ENCODE measurements at regions not wholly inside any gene's neighbourhood (a gene's known extent, or its start where the extent isn't known, plus 50 kb on each side); places are given as distances from the start of the nearest gene placed in this dataset.

DNA sequence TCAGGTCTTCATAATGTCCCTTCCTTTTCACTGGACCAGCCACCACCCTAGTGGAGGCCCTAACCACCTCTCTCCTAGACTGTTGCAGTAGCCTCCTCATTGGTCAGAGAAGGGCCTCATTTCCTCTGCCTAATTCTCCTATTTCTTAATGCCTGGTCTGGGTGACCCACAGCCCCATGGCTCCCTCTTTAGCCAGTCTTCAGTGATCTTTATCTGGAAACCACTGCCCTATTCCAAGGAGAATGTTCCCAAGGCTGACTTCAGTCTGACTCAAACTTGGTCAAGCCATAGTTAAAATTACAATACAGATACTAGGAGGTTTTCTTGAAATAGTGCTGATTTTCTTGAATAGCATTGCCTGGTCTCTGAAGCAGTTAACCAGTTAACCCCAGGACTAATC lies 53.6 kb upstream of the PRPS1 start:
- H2AFZ ChIP-seq = no peak overlapping the region
- no peaks in the 10 kb centered on the region for H3K36me3 Mint-ChIP-seq (ENCODE audit: low read depth)
- H3K27me3 ChIP-seq (ENCODE audit: insufficient read depth) = no peaks in the 10 kb centered on the region
- no peaks in the 10 kb centered on the region for H3K79me2 ChIP-seq (replicated peaks; ENCODE audit: insufficient read depth)
- ATAC-seq (no peak), DNase-seq (ENCODE audit: low spot score) (no peak)
- TF ChIP-seq ZNF114 (CRISPR knock-in tag; IDR thresholded peaks at IDR 0.05) (no peak), JUNB (IDR thresholded peaks at IDR 0.05; ENCODE audit: unreplicated experiment) (no peak), STAT1 (IDR thresholded peaks at IDR 0.05; ENCODE audit: unreplicated experiment) (no peak)
- H3F3A ChIP-seq (replicated peaks; ENCODE audit: low read depth) = no peaks in the 10 kb centered on the region
- H3K4me3 Mint-ChIP-seq = no peak overlapping the region
- H3K4me2 ChIP-seq = no peak overlapping the region
- no peaks in the 10 kb centered on the region for H4K20me1 ChIP-seq (replicated peaks; ENCODE audit: insufficient read depth)
- no peaks in the 10 kb centered on the region for H3K36me3 ChIP-seq (ENCODE audit: insufficient read depth)
- H3K27ac ChIP-seq (ENCODE audit: low read depth) = no peak overlapping the region
- H3K4me1 Mint-ChIP-seq = peaks cover 4% of the 10 kb centered on the region; the same call in 2 of the 3 replicates
- H3K27ac Mint-ChIP-seq = no peak overlapping the region
- no peaks in the 10 kb centered on the region; the same call in 1 of the 2 replicates for H3K4me1 ChIP-seq (ENCODE audit: insufficient read depth)
- no peaks in the 10 kb centered on the region for H3K9me3 Mint-ChIP-seq
- H3K4me3 ChIP-seq = no peak overlapping the region
- H3K9me2 ChIP-seq (ENCODE audit: insufficient read depth) = no peaks in the 10 kb centered on the region
- no peaks in the 10 kb centered on the region for H3K27me3 Mint-ChIP-seq (ENCODE audit: insufficient read depth, low read depth, poor library complexity)

DNA sequence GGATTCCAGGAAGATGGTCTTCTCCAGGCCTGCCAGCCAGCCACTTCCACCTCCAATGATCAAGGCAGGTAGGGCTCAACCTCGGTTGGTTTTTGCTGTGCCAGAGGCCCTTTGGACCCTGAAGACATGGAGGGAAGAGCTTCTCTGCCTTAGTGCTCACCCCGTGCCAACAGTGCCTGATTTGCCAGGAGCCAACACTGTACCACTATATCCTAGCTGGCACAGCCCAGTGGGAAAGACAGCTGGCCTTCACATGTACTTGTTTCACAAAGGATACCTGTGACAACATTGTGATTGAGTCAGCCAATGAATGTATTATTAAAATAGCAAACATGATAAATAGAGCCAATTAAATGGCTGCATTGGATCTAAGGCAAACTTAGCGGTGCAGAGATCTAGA lies 51.9 kb upstream of the PRPS1 start:
- DNase-seq (ENCODE audit: low spot score) = no peak
- H2AFZ ChIP-seq = no peak overlapping the region
- ATAC-seq = no peak
- Mint-ChIP-seq H3K36me3 (ENCODE audit: low read depth) (no peaks in the 10 kb centered on the region), H3K27ac (no peak overlapping the region), H3K9me3 (no peaks in the 10 kb centered on the region), H3K4me3 (no peak overlapping the region), H3K4me1 (no peaks in the 10 kb centered on the region), H3K27me3 (ENCODE audit: insufficient read depth, low read depth, poor library complexity) (no peaks in the 10 kb centered on the region)
- no peak overlapping the region for H3K27ac ChIP-seq (ENCODE audit: low read depth)
- no peaks in the 10 kb centered on the region for H3K79me2 ChIP-seq (replicated peaks; ENCODE audit: insufficient read depth)
- no peaks in the 10 kb centered on the region for H3K4me1 ChIP-seq (ENCODE audit: insufficient read depth)
- H3K4me2 ChIP-seq = no peak overlapping the region
- no peaks in the 10 kb centered on the region for H3F3A ChIP-seq (replicated peaks; ENCODE audit: low read depth)
- no peaks in the 10 kb centered on the region for H4K20me1 ChIP-seq (replicated peaks; ENCODE audit: insufficient read depth)
- no peak overlapping the region for H3K4me3 ChIP-seq
- no peaks in the 10 kb centered on the region for H3K27me3 ChIP-seq (ENCODE audit: insufficient read depth)
- no peaks in the 10 kb centered on the region for H3K9me2 ChIP-seq (ENCODE audit: insufficient read depth)
- H3K36me3 ChIP-seq (ENCODE audit: insufficient read depth) = no peaks in the 10 kb centered on the region
- TF ChIP-seq EZH2 (IDR thresholded peaks at IDR 0.05; ENCODE audit: low read depth, unreplicated experiment) = no peak
- no peak for TF ChIP-seq POLR2AphosphoS5 (IDR thresholded peaks at IDR 0.05; ENCODE audit: low read depth)
- TF ChIP-seq, protein P1, sequence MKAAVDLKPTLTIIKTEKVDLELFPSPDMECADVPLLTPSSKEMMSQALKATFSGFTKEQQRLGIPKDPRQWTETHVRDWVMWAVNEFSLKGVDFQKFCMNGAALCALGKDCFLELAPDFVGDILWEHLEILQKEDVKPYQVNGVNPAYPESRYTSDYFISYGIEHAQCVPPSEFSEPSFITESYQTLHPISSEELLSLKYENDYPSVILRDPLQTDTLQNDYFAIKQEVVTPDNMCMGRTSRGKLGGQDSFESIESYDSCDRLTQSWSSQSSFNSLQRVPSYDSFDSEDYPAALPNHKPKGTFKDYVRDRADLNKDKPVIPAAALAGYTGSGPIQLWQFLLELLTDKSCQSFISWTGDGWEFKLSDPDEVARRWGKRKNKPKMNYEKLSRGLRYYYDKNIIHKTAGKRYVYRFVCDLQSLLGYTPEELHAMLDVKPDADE (IDR thresholded peaks at IDR 0.05) = no peak
- no peak for TF ChIP-seq ZNF462 (CRISPR knock-in tag; IDR thresholded peaks at IDR 0.05)
- TF ChIP-seq STAT1 (IDR thresholded peaks at IDR 0.05; ENCODE audit: unreplicated experiment) = no peak
- no peak for TF ChIP-seq ZNF331 (CRISPR knock-in tag; IDR thresholded peaks at IDR 0.05; ENCODE audit: low read depth)
- TF ChIP-seq JUNB (IDR thresholded peaks at IDR 0.05; ENCODE audit: unreplicated experiment) = no peak
- no peak for TF ChIP-seq NANOG (IDR thresholded peaks at IDR 0.05; ENCODE audit: borderline replicate concordance)
- TF ChIP-seq REST (IDR thresholded peaks at IDR 0.05; ENCODE audit: unreplicated experiment) = no peak
- no peak for TF ChIP-seq ZNF114 (CRISPR knock-in tag; IDR thresholded peaks at IDR 0.05)
- no peak for TF ChIP-seq EZH2phosphoT487 (IDR thresholded peaks at IDR 0.05; ENCODE audit: unreplicated experiment)
